SJSA1 (cell line): ENCODE measurements at regions not wholly inside any gene's neighbourhood (a gene's known extent, or its start where the extent isn't known, plus 50 kb on each side); places are given as distances from the start of the nearest gene placed in this dataset.

Experiments
- DNase-seq, 2 experiments: peaks; one replicate each; pipeline ENCODE4 v3.0.0-alpha.2; 2015 to 2020; ENCODE audit warnings: low spot score in 2 of 2, low read depth in 1 of 2
- H3K27ac ChIP-seq: fragments of 250-450 bp; sonication (Bioruptor Pico); 2 replicates; pipeline ENCODE4 v1.5.1; 2020; ENCODE audit warnings: mild to moderate bottlenecking, moderate library complexity
- H3K27me3 ChIP-seq: fragments of 250-450 bp; sonication (Bioruptor Pico); replicated peaks from 2 replicates; pipeline ENCODE4 v1.5.1; 2020; ENCODE audit warnings: mild to moderate bottlenecking, moderate library complexity
- H3K36me3 ChIP-seq: fragments of 250-450 bp; sonication (Bioruptor Pico); 2 replicates; pipeline ENCODE4 v1.5.1; 2020; ENCODE audit warnings: mild to moderate bottlenecking
- H3K4me1 ChIP-seq: fragments of 250-450 bp; sonication (Bioruptor Pico); replicated peaks from 2 replicates; pipeline ENCODE4 v1.6.1; 2021; ENCODE audit warnings: mild to moderate bottlenecking
- H3K4me3 ChIP-seq: fragments of 250-450 bp; sonication (Bioruptor Pico); 2 replicates; pipeline ENCODE4 v1.5.1; 2020; ENCODE audit warnings: mild to moderate bottlenecking
- H3K9me3 ChIP-seq: fragments of 250-450 bp; sonication (Bioruptor Pico); replicated peaks from 2 replicates; pipeline ENCODE4 v1.5.1; 2020; ENCODE audit warnings: mild to moderate bottlenecking

- Histone ChIP-seq H3K4me1 (no peaks in the 10 kb centered on the region), H3K36me3 (no peaks in the 10 kb centered on the region), H3K9me3 (0 out of 2 replicates have a peak, but pooled peaks cover 2% of the 10 kb centered on the region), H3K27ac (no peak overlapping the region), H3K27me3 (no peaks in the 10 kb centered on the region), H3K4me3 (no peak overlapping the region)
- DNase-seq = no peak
Measured at GRCh38 chr1:218953386-218953785, 220.3 kb upstream of the LYPLAL1 start.

GRCh38 chr1:218957971-218958370 is 215.7 kb upstream of the LYPLAL1 start:
- no peaks in the 10 kb centered on the region for H3K9me3 ChIP-seq
- no peaks in the 10 kb centered on the region for H3K4me1 ChIP-seq
- H3K36me3 ChIP-seq = no peaks in the 10 kb centered on the region
- H3K27ac ChIP-seq = no peak overlapping the region
- H3K27me3 ChIP-seq = no peaks in the 10 kb centered on the region
- no peak overlapping the region for H3K4me3 ChIP-seq
- no peak for DNase-seq

- no peaks in the 10 kb centered on the region for H3K9me3 ChIP-seq
- no peaks in the 10 kb centered on the region for H3K27me3 ChIP-seq
- H3K4me1 ChIP-seq = no peaks in the 10 kb centered on the region
- H3K27ac ChIP-seq = no peak overlapping the region
- H3K4me3 ChIP-seq = no peak overlapping the region
- H3K36me3 ChIP-seq = no peaks in the 10 kb centered on the region
- DNase-seq = no peak
Measured at GRCh38 chr1:218959784-218960183, 213.9 kb upstream of the LYPLAL1 start.

GRCh38 chr1:218964471-218965185 is 209.1 kb upstream of the LYPLAL1 start:
- H3K4me3 ChIP-seq = no peak overlapping the region
- no peak for DNase-seq
- H3K27me3 ChIP-seq = no peaks in the 10 kb centered on the region
- H3K4me1 ChIP-seq = peaks cover 17% of the 10 kb centered on the region
- H3K9me3 ChIP-seq = no peaks in the 10 kb centered on the region
- H3K27ac ChIP-seq = no peak overlapping the region
- H3K36me3 ChIP-seq = no peaks in the 10 kb centered on the region

- H3K36me3 ChIP-seq = no peaks in the 10 kb centered on the region
- H3K27me3 ChIP-seq = no peaks in the 10 kb centered on the region
- peaks cover 23% of the 10 kb centered on the region for H3K4me1 ChIP-seq
- H3K9me3 ChIP-seq = no peaks in the 10 kb centered on the region
- no peak for DNase-seq
- H3K4me3 ChIP-seq = no peak overlapping the region
- no peak overlapping the region for H3K27ac ChIP-seq
Measured at GRCh38 chr1:218965821-218966220, 207.9 kb upstream of the LYPLAL1 start.

- Histone ChIP-seq H3K27me3 (no peaks in the 10 kb centered on the region), H3K9me3 (no peaks in the 10 kb centered on the region), H3K4me1 (peaks cover 23% of the 10 kb centered on the region), H3K4me3 (no peak overlapping the region), H3K36me3 (no peaks in the 10 kb centered on the region), H3K27ac (no peak overlapping the region)
- DNase-seq = no peak
Measured at GRCh38 chr1:218967254-218967653, 206.4 kb upstream of the LYPLAL1 start.

- Histone ChIP-seq H3K36me3 (no peaks in the 10 kb centered on the region), H3K4me1 (peaks cover 23% of the 10 kb centered on the region), H3K4me3 (no peak overlapping the region), H3K27ac (no peak overlapping the region), H3K27me3 (no peaks in the 10 kb centered on the region), H3K9me3 (no peaks in the 10 kb centered on the region)
- peak in 1 of 2 experiments; percentile 44 for DNase-seq
Measured at GRCh38 chr1:218967836-218968235, 205.8 kb upstream of the LYPLAL1 start.

- Histone ChIP-seq H3K4me1 (peaks cover 23% of the 10 kb centered on the region), H3K27ac (no peak overlapping the region), H3K27me3 (no peaks in the 10 kb centered on the region), H3K9me3 (no peaks in the 10 kb centered on the region), H3K36me3 (no peaks in the 10 kb centered on the region), H3K4me3 (no peak overlapping the region)
- no peak for DNase-seq
Measured at GRCh38 chr1:218969006-218969405, 204.7 kb upstream of the LYPLAL1 start.

- no peaks in the 10 kb centered on the region for H3K9me3 ChIP-seq
- H3K27me3 ChIP-seq = no peaks in the 10 kb centered on the region
- H3K4me1 ChIP-seq = peaks cover 23% of the 10 kb centered on the region
- no peaks in the 10 kb centered on the region for H3K36me3 ChIP-seq
- no peak overlapping the region for H3K27ac ChIP-seq
- H3K4me3 ChIP-seq = no peak overlapping the region
- no peak for DNase-seq
Measured at GRCh38 chr1:218970397-218970990, 203.2 kb upstream of the LYPLAL1 start.

GRCh38 chr1:218971156-218971555 is 202.5 kb upstream of the LYPLAL1 start:
- Histone ChIP-seq H3K4me3 (no peak overlapping the region), H3K27ac (no peak overlapping the region), H3K27me3 (no peaks in the 10 kb centered on the region), H3K9me3 (no peaks in the 10 kb centered on the region), H3K36me3 (no peaks in the 10 kb centered on the region), H3K4me1 (peaks cover 23% of the 10 kb centered on the region)
- no peak for DNase-seq

GRCh38 chr1:218980881-218981280 is 192.8 kb upstream of the LYPLAL1 start:
- no peak for DNase-seq
- Histone ChIP-seq H3K27ac (no peak overlapping the region), H3K9me3 (no peaks in the 10 kb centered on the region), H3K36me3 (no peaks in the 10 kb centered on the region), H3K27me3 (no peaks in the 10 kb centered on the region), H3K4me3 (no peak overlapping the region), H3K4me1 (no peaks in the 10 kb centered on the region)

- Histone ChIP-seq H3K9me3 (no peaks in the 10 kb centered on the region), H3K36me3 (no peaks in the 10 kb centered on the region), H3K4me1 (no peaks in the 10 kb centered on the region), H3K27me3 (no peaks in the 10 kb centered on the region), H3K4me3 (no peak overlapping the region), H3K27ac (no peak overlapping the region)
- no peak for DNase-seq
Measured at GRCh38 chr1:218982482-218982881, 191.2 kb upstream of the LYPLAL1 start.

- no peaks in the 10 kb centered on the region for H3K36me3 ChIP-seq
- DNase-seq = no peak
- H3K4me1 ChIP-seq = no peaks in the 10 kb centered on the region
- H3K27ac ChIP-seq = no peak overlapping the region
- no peak overlapping the region for H3K4me3 ChIP-seq
- no peaks in the 10 kb centered on the region for H3K27me3 ChIP-seq
- H3K9me3 ChIP-seq = no peaks in the 10 kb centered on the region
Measured at GRCh38 chr1:218983433-218983832, 190.2 kb upstream of the LYPLAL1 start.

- Histone ChIP-seq H3K27ac (no peak overlapping the region), H3K9me3 (no peaks in the 10 kb centered on the region), H3K4me3 (no peak overlapping the region), H3K4me1 (no peaks in the 10 kb centered on the region), H3K27me3 (no peaks in the 10 kb centered on the region), H3K36me3 (no peaks in the 10 kb centered on the region)
- DNase-seq = no peak
Measured at GRCh38 chr1:218983848-218984247, 189.8 kb upstream of the LYPLAL1 start.
